Activated naive CD4-positive, alpha-beta T cell treated with anti-CD3 and anti-CD28 coated beads, Interleukin-2, amount 10 ng/mL, durations not matched to agents 7 days and 5 days (primary cell): ENCODE measurements at regions not wholly inside any gene's neighbourhood (a gene's known extent, or its start where the extent isn't known, plus 50 kb on each side); places are given as distances from the start of the nearest gene placed in this dataset.
"Not testable (repeated sequence)": the region's sequence is repeated elsewhere in the genome, so short reads cannot be mapped to it uniquely, and the experiment has no call there.

Source experiments
- CTCF ChIA-PET: fragments of 350-600 bp; sonication (Branson Sonifier 250); formaldehyde crosslinking; loops from one replicate; lab custom pipeline; 2021; ENCODE audit warnings: antibody characterized with exemption; lab: Charles Lee
- DNase-seq: peaks from one replicate; pipeline ENCODE4 v3.0.0-alpha.2; 2020
- H3K27ac Mint-ChIP-seq: one replicate; pipeline ENCODE4 v1.8.0; 2021; ENCODE audit warnings: mild to moderate bottlenecking, moderate library complexity, mixed read lengths
- H3K27me3 Mint-ChIP-seq: one replicate; pipeline ENCODE4 v1.8.0; 2021; ENCODE audit warnings: mild to moderate bottlenecking, mixed read lengths
- H3K36me3 Mint-ChIP-seq: one replicate; pipeline ENCODE4 v1.8.0; 2021; ENCODE audit warnings: mixed read lengths
- H3K4me1 Mint-ChIP-seq: one replicate; pipeline ENCODE4 v1.8.0; 2021; ENCODE audit warnings: mixed read lengths
- H3K4me3 Mint-ChIP-seq: one replicate; pipeline ENCODE4 v1.8.0; 2021; ENCODE audit warnings: mild to moderate bottlenecking, moderate library complexity, mixed read lengths
- H3K9me3 Mint-ChIP-seq: one replicate; pipeline ENCODE4 v1.8.0; 2021; ENCODE audit warnings: mixed read lengths

- no peak for DNase-seq
- H3K27me3 Mint-ChIP-seq = no peaks in the 10 kb centered on the region
- no peak overlapping the region for H3K4me3 Mint-ChIP-seq
- H3K36me3 Mint-ChIP-seq = no peaks in the 10 kb centered on the region
- CTCF ChIA-PET = no interaction called here
- no peak overlapping the region for H3K27ac Mint-ChIP-seq
- no peaks in the 10 kb centered on the region for H3K9me3 Mint-ChIP-seq
- H3K4me1 Mint-ChIP-seq = no peaks in the 10 kb centered on the region
Observed at GRCh38 chr2:138066139-138066806, 102.0 kb downstream of the HNMT start.

GRCh38 chr2:138066841-138067240 is 102.6 kb downstream of the HNMT start:
- no peak for DNase-seq
- Mint-ChIP-seq H3K27ac (no peak overlapping the region), H3K4me3 (no peak overlapping the region), H3K27me3 (no peaks in the 10 kb centered on the region), H3K36me3 (no peaks in the 10 kb centered on the region), H3K9me3 (no peaks in the 10 kb centered on the region), H3K4me1 (no peaks in the 10 kb centered on the region)
- CTCF ChIA-PET = no interaction called here

- H3K27me3 Mint-ChIP-seq, H3K36me3 Mint-ChIP-seq, H3K4me1 Mint-ChIP-seq, CTCF ChIA-PET, H3K9me3 Mint-ChIP-seq, H3K4me3 Mint-ChIP-seq, DNase-seq, H3K27ac Mint-ChIP-seq: not testable (repeated sequence)
Observed at GRCh38 chr2:138068669-138069068, 104.4 kb downstream of the HNMT start.

- H3K4me1 Mint-ChIP-seq, H3K9me3 Mint-ChIP-seq, H3K27ac Mint-ChIP-seq, DNase-seq, H3K27me3 Mint-ChIP-seq, CTCF ChIA-PET, H3K36me3 Mint-ChIP-seq, H3K4me3 Mint-ChIP-seq: not testable (repeated sequence)
Observed at GRCh38 chr2:138071042-138071719, 106.9 kb downstream of the HNMT start.

- Mint-ChIP-seq H3K9me3 (no peaks in the 10 kb centered on the region), H3K36me3 (no peaks in the 10 kb centered on the region), H3K4me1 (no peaks in the 10 kb centered on the region), H3K4me3 (no peak overlapping the region), H3K27me3 (no peaks in the 10 kb centered on the region), H3K27ac (no peak overlapping the region)
- no peak for DNase-seq
- CTCF ChIA-PET = no interaction called here
Observed at GRCh38 chr2:138071720-138072719, 107.7 kb downstream of the HNMT start.

GRCh38 chr2:138078153-138078552 is 113.9 kb downstream of the HNMT start:
- no peak for DNase-seq
- Mint-ChIP-seq H3K36me3 (no peaks in the 10 kb centered on the region), H3K9me3 (no peaks in the 10 kb centered on the region), H3K4me3 (no peak overlapping the region), H3K4me1 (no peaks in the 10 kb centered on the region), H3K27me3 (no peaks in the 10 kb centered on the region), H3K27ac (no peak overlapping the region)
- CTCF ChIA-PET = no interaction called here

GRCh38 chr2:138079976-138080375 is 115.7 kb downstream of the HNMT start:
- Mint-ChIP-seq H3K4me3 (no peak overlapping the region), H3K4me1 (no peaks in the 10 kb centered on the region), H3K9me3 (no peaks in the 10 kb centered on the region), H3K27me3 (no peaks in the 10 kb centered on the region), H3K36me3 (no peaks in the 10 kb centered on the region), H3K27ac (no peak overlapping the region)
- DNase-seq = no peak
- CTCF ChIA-PET = no interaction called here

- H3K4me1 Mint-ChIP-seq = no peaks in the 10 kb centered on the region
- H3K4me3 Mint-ChIP-seq = no peak overlapping the region
- no peaks in the 10 kb centered on the region for H3K27me3 Mint-ChIP-seq
- no peaks in the 10 kb centered on the region for H3K9me3 Mint-ChIP-seq
- CTCF ChIA-PET = no interaction called here
- H3K27ac Mint-ChIP-seq = no peak overlapping the region
- H3K36me3 Mint-ChIP-seq = no peaks in the 10 kb centered on the region
- DNase-seq = no peak
Observed at GRCh38 chr2:138081225-138082073, 117.2 kb downstream of the HNMT start.

- Mint-ChIP-seq H3K27me3 (no peaks in the 10 kb centered on the region), H3K4me3 (no peak overlapping the region), H3K27ac (no peak overlapping the region), H3K4me1 (no peaks in the 10 kb centered on the region), H3K36me3 (no peaks in the 10 kb centered on the region), H3K9me3 (no peaks in the 10 kb centered on the region)
- no peak for DNase-seq
- CTCF ChIA-PET = no interaction called here
Observed at GRCh38 chr2:138084206-138084605, 119.9 kb downstream of the HNMT start.

- H3K4me1 Mint-ChIP-seq, H3K27ac Mint-ChIP-seq, H3K4me3 Mint-ChIP-seq, H3K9me3 Mint-ChIP-seq, CTCF ChIA-PET, H3K27me3 Mint-ChIP-seq, H3K36me3 Mint-ChIP-seq, DNase-seq: not testable (repeated sequence)
Observed at GRCh38 chr2:138085441-138085840, 121.2 kb downstream of the HNMT start.

- DNase-seq = no peak
- H3K9me3 Mint-ChIP-seq = no peaks in the 10 kb centered on the region
Observed at GRCh38 chr2:138086576-138086975, 122.3 kb downstream of the HNMT start.

GRCh38 chr2:138087751-138088593 is 123.7 kb downstream of the HNMT start:
- CTCF ChIA-PET = no interaction called here

More at GRCh38 chr2:138086576-138086975, 122.3 kb downstream of the HNMT start:
- Mint-ChIP-seq H3K36me3 (no peaks in the 10 kb centered on the region), H3K27ac (no peak overlapping the region), H3K27me3 (no peaks in the 10 kb centered on the region), H3K4me1 (no peaks in the 10 kb centered on the region), H3K4me3 (no peak overlapping the region)
- CTCF ChIA-PET = no interaction called here

GRCh38 chr2:138090330-138090729 is 126.1 kb downstream of the HNMT start:
- Mint-ChIP-seq H3K4me3 (no peak overlapping the region), H3K9me3 (no peaks in the 10 kb centered on the region), H3K27me3 (no peaks in the 10 kb centered on the region), H3K27ac (no peak overlapping the region), H3K4me1 (no peaks in the 10 kb centered on the region), H3K36me3 (no peaks in the 10 kb centered on the region)
- no peak for DNase-seq
- CTCF ChIA-PET = interaction anchor here (1.2 kb wide), 1 partner anchor 226 kb away, joined by 3 read pairs; no protein-coding TSS in a partner anchor

More at GRCh38 chr2:138087751-138088593, 123.7 kb downstream of the HNMT start:
- H3K27me3 Mint-ChIP-seq = no peaks in the 10 kb centered on the region
- no peak overlapping the region for H3K27ac Mint-ChIP-seq
- H3K4me1 Mint-ChIP-seq = no peaks in the 10 kb centered on the region
- no peaks in the 10 kb centered on the region for H3K9me3 Mint-ChIP-seq
- H3K36me3 Mint-ChIP-seq = no peaks in the 10 kb centered on the region
- H3K4me3 Mint-ChIP-seq = no peak overlapping the region
- no peak for DNase-seq
